AG09319 (cell line): ENCODE measurements at regions not wholly inside any gene's neighbourhood (a gene's known extent, or its start where the extent isn't known, plus 50 kb on each side); places are given as distances from the start of the nearest gene placed in this dataset.

Experiments
- DNase-seq: peaks from one replicate; pipeline ENCODE4 v3.0.0-alpha.2; 2010; ENCODE audit warnings: low read depth; ENCODE audit errors: extremely low read depth
- TF ChIP-seq, protein P1 (sequence below): IDR thresholded peaks from 2 replicates; pipeline ENCODE4 v1.5.1; 2011; ENCODE audit warnings: low read depth, mild to moderate bottlenecking, inconsistent platforms, low read length, moderate library complexity

DNA sequence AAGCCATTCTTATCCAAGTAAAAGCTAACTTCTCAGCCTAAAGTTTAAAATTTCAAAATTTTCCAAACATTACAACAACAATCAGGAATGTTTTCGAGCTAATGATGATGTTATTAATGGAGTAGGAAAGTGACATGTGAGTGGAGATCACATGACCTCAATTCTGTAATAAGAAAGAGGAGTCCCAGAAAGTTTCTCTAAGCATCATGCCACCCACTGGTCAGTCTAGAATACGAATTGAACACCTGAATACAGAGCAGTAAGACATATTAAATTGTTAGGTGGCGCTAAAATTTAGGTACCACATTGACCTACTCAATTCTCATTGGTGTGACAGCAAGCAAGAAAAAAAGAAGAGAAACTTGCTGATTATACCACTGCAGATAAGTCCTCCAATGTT lies 163.9 kb downstream of the DCLK3 start:
- no peak for DNase-seq
- TF ChIP-seq, protein P1, sequence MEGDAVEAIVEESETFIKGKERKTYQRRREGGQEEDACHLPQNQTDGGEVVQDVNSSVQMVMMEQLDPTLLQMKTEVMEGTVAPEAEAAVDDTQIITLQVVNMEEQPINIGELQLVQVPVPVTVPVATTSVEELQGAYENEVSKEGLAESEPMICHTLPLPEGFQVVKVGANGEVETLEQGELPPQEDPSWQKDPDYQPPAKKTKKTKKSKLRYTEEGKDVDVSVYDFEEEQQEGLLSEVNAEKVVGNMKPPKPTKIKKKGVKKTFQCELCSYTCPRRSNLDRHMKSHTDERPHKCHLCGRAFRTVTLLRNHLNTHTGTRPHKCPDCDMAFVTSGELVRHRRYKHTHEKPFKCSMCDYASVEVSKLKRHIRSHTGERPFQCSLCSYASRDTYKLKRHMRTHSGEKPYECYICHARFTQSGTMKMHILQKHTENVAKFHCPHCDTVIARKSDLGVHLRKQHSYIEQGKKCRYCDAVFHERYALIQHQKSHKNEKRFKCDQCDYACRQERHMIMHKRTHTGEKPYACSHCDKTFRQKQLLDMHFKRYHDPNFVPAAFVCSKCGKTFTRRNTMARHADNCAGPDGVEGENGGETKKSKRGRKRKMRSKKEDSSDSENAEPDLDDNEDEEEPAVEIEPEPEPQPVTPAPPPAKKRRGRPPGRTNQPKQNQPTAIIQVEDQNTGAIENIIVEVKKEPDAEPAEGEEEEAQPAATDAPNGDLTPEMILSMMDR, result no peak
